ENCODE measurements at regions not wholly inside any gene's neighbourhood (a gene's known extent, or its start where the extent isn't known, plus 50 kb on each side); places are given as distances from the start of the nearest gene placed in this dataset.
"Not testable (repeated sequence)": the region's sequence is repeated elsewhere in the genome, so short reads cannot be mapped to it uniquely, and the experiment has no call there.

GRCh38 chrX:1052021-1052420, 160.4 kb downstream of the CRLF2 start:
- Histone ChIP-seq H3K27me3 (no peaks in the 10 kb centered on the region), H3K9me3 (no peaks in the 10 kb centered on the region), H3K4me3 (ENCODE audit: low read depth, low read length) (no peak overlapping the region), H3K4me1 (no peaks in the 10 kb centered on the region), H3K36me3 (no peaks in the 10 kb centered on the region)
- DNase-seq: no peak
- TF ChIP-seq CTCF (IDR thresholded peaks at IDR 0.05; ENCODE audit: low read depth, low read length): no peak

- Histone ChIP-seq H3K27me3 (no peaks in the 10 kb centered on the region), H3K4me3 (ENCODE audit: low read depth, low read length) (no peak overlapping the region), H3K4me1 (no peaks in the 10 kb centered on the region), H3K9me3 (no peaks in the 10 kb centered on the region), H3K36me3 (no peaks in the 10 kb centered on the region)
- no peak for TF ChIP-seq CTCF (IDR thresholded peaks at IDR 0.05; ENCODE audit: low read depth, low read length)
- DNase-seq: no peak
Observed at GRCh38 chrX:1051421-1051820, 161.0 kb downstream of the CRLF2 start.

- no peaks in the 10 kb centered on the region for H3K9me3 ChIP-seq
- H3K27me3 ChIP-seq: no peaks in the 10 kb centered on the region
- H3K4me3 ChIP-seq (ENCODE audit: low read depth, low read length): no peak overlapping the region
- no peak for DNase-seq
- H3K36me3 ChIP-seq: no peaks in the 10 kb centered on the region
- TF ChIP-seq CTCF (IDR thresholded peaks at IDR 0.05; ENCODE audit: low read depth, low read length): no peak
- H3K4me1 ChIP-seq: no peaks in the 10 kb centered on the region
Observed at GRCh38 chrX:1045680-1046314, 166.7 kb downstream of the CRLF2 start.

GRCh38 chrX:1041091-1041490, 171.4 kb downstream of the CRLF2 start:
- Histone ChIP-seq H3K9me3 (no peaks in the 10 kb centered on the region), H3K4me3 (ENCODE audit: low read depth, low read length) (no peak overlapping the region), H3K4me1 (no peaks in the 10 kb centered on the region), H3K36me3 (no peaks in the 10 kb centered on the region), H3K27me3 (no peaks in the 10 kb centered on the region)
- no peak for TF ChIP-seq CTCF (IDR thresholded peaks at IDR 0.05; ENCODE audit: low read depth, low read length)
- no peak for DNase-seq

- not testable (repeated sequence) for DNase-seq; H3K9me3 ChIP-seq; H3K36me3 ChIP-seq; H3K4me1 ChIP-seq; H3K27me3 ChIP-seq; H3K4me3 ChIP-seq (ENCODE audit: low read depth, low read length)
Observed at GRCh38 chrX:1035931-1036330, 176.5 kb downstream of the CRLF2 start.

DNA sequence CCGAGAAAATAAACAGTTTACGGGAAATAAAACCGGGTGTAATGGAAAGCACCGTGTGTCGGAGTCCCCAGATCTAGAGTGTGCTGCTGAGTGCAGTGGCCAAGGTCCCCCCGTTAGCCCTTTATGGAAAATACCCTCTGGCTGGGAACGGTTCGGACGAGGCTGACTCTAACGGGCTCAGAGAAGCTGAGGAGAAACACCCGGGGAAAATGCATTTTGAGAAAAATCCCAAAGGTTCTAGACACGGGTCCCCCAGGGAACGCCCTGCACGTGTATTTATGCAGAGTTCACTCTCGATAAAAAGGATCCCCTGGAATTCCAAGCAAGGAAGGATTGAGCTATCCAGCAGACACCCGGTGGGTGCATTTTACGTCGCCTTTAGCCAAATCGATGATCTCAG, 177.2 kb downstream of the CRLF2 start:
- DNase-seq: no peak
- no peak overlapping the region for H3K4me3 ChIP-seq (ENCODE audit: low read depth, low read length)
- H3K9me3 ChIP-seq: no peaks in the 10 kb centered on the region
- H3K27me3 ChIP-seq: no peaks in the 10 kb centered on the region
- TF ChIP-seq CTCF (IDR thresholded peaks at IDR 0.05; ENCODE audit: low read depth, low read length): no peak
- no peaks in the 10 kb centered on the region for H3K36me3 ChIP-seq
- no peaks in the 10 kb centered on the region for H3K4me1 ChIP-seq

- Histone ChIP-seq H3K9me3 (no peaks in the 10 kb centered on the region), H3K27me3 (no peaks in the 10 kb centered on the region), H3K4me1 (no peaks in the 10 kb centered on the region), H3K36me3 (no peaks in the 10 kb centered on the region), H3K4me3 (ENCODE audit: low read depth, low read length) (no peak overlapping the region)
- no peak for TF ChIP-seq CTCF (IDR thresholded peaks at IDR 0.05; ENCODE audit: low read depth, low read length)
- no peak for DNase-seq
Observed at GRCh38 chrX:1034717-1035116, 177.7 kb downstream of the CRLF2 start.

Measured in BE2C (cell line).